Loucy (cell line): ENCODE measurements at regions not wholly inside any gene's neighbourhood (a gene's known extent, or its start where the extent isn't known, plus 50 kb on each side); places are given as distances from the start of the nearest gene placed in this dataset.

Experiments used
- H2AFZ ChIP-seq: fragments of 200-600 bp; sonication (generic); 2 replicates; pipeline ENCODE4 v1.6.0; 2016; ENCODE audit warnings: antibody characterized with exemption, mild to moderate bottlenecking, low read length, moderate library complexity
- H3F3A ChIP-seq: fragments of 200-600 bp; 2 replicates; pipeline ENCODE4 v1.6.0; 2016; ENCODE audit warnings: antibody characterized with exemption, low read depth, mild to moderate bottlenecking
- H3K27me3 ChIP-seq: fragments of 200-600 bp; sonication (generic); 2 replicates; pipeline ENCODE4 v1.6.1; 2014; ENCODE audit warnings: low read length, mild to moderate bottlenecking; ENCODE audit not compliant: insufficient read depth, poor library complexity, severe bottlenecking
- H3K36me3 ChIP-seq: fragments of 200-600 bp; sonication (generic); 2 replicates; pipeline ENCODE4 v1.6.1; 2016; ENCODE audit warnings: low read length; ENCODE audit not compliant: insufficient read depth
- H3K4me1 ChIP-seq: fragments of 200-600 bp; sonication (generic); 2 replicates; pipeline ENCODE4 v1.5.1; 2014; ENCODE audit warnings: low read length, mild to moderate bottlenecking; ENCODE audit not compliant: insufficient read depth, poor library complexity, severe bottlenecking
- H3K4me2 ChIP-seq: fragments of 200-600 bp; sonication (generic); 2 replicates; pipeline ENCODE4 v1.6.0; 2014; ENCODE audit warnings: antibody characterized with exemption, low read length, low read depth, mild to moderate bottlenecking; ENCODE audit not compliant: poor library complexity, severe bottlenecking
- H3K4me3 ChIP-seq: fragments of 200-600 bp; sonication (generic); 2 replicates; pipeline ENCODE4 v1.5.1; 2014; ENCODE audit warnings: low read length, mild to moderate bottlenecking, mixed read lengths; ENCODE audit not compliant: poor library complexity, severe bottlenecking
- H3K79me2 ChIP-seq: fragments of 200-600 bp; sonication (generic); 2 replicates; pipeline ENCODE4 v1.6.1; 2014; ENCODE audit warnings: low read length; ENCODE audit not compliant: insufficient read depth
- H3K9ac ChIP-seq: fragments of 200-600 bp; sonication (generic); 2 replicates; pipeline ENCODE4 v1.6.0; 2014; ENCODE audit warnings: mild to moderate bottlenecking, low read depth, low read length, moderate library complexity; ENCODE audit not compliant: poor library complexity, severe bottlenecking
- H3K9me2 ChIP-seq: fragments of 200-600 bp; sonication (generic); replicated peaks from 2 replicates; pipeline ENCODE4 v1.6.1; 2016; ENCODE audit warnings: low read depth, low read length, mixed read lengths
- H3K9me3 ChIP-seq: fragments of 200-600 bp; sonication (generic); 2 replicates; pipeline ENCODE4 v1.6.1; 2014; ENCODE audit warnings: mild to moderate bottlenecking, antibody characterized with exemption, low read length, low read depth; ENCODE audit not compliant: insufficient read depth
- H4K20me1 ChIP-seq: fragments of 200-600 bp; sonication (generic); 2 replicates; pipeline ENCODE4 v1.6.0; 2014; ENCODE audit warnings: antibody characterized with exemption, low read length, mild to moderate bottlenecking; ENCODE audit not compliant: insufficient read depth, poor library complexity, severe bottlenecking
- EZH2phosphoT487 ChIP-seq: fragments of 200-600 bp; IDR thresholded peaks from 2 replicates; pipeline ENCODE4 v1.6.1; 2018; ENCODE audit warnings: antibody characterized with exemption, mild to moderate bottlenecking, moderate library complexity, borderline replicate concordance
- TF ChIP-seq, protein P1 (sequence below): fragments of 200-600 bp; sonication (generic); conservative IDR thresholded peaks from 2 replicates; pipeline ENCODE4 v1.5.1; 2014; ENCODE audit warnings: mild to moderate bottlenecking, antibody characterized with exemption, low read length

DNA sequence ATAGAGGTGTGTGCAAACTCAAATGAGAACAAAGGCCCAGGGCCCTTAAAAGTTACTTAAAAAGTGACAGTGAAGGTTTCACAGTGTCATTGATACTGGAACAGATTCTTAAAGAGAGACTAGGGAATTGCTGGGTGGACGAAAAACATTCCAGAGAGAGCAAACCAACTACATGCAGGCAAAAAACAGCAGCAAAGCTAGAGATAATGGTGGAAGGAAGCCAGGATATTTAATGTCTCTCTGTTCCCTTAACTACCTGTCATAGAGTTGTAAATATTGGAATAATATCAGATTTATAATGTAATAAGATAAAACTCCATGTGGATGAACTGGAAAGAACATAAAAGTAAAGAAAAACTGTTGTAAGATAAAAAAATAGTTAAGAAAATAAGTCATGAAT lies 508.6 kb downstream of the TAF11L14 start:
- no peak overlapping the region for H3K4me3 ChIP-seq
- no peak for TF ChIP-seq EZH2phosphoT487
- TF ChIP-seq, protein P1, sequence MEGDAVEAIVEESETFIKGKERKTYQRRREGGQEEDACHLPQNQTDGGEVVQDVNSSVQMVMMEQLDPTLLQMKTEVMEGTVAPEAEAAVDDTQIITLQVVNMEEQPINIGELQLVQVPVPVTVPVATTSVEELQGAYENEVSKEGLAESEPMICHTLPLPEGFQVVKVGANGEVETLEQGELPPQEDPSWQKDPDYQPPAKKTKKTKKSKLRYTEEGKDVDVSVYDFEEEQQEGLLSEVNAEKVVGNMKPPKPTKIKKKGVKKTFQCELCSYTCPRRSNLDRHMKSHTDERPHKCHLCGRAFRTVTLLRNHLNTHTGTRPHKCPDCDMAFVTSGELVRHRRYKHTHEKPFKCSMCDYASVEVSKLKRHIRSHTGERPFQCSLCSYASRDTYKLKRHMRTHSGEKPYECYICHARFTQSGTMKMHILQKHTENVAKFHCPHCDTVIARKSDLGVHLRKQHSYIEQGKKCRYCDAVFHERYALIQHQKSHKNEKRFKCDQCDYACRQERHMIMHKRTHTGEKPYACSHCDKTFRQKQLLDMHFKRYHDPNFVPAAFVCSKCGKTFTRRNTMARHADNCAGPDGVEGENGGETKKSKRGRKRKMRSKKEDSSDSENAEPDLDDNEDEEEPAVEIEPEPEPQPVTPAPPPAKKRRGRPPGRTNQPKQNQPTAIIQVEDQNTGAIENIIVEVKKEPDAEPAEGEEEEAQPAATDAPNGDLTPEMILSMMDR, result no peak
- H3K79me2 ChIP-seq, result no peaks in the 10 kb centered on the region
- no peak overlapping the region for H3K9ac ChIP-seq
- H3K9me3 ChIP-seq, result no peaks in the 10 kb centered on the region; the same call in 1 of the 2 replicates
- no peak overlapping the region for H3K4me2 ChIP-seq
- H3K4me1 ChIP-seq, result no peaks in the 10 kb centered on the region
- no peaks in the 10 kb centered on the region for H3K36me3 ChIP-seq
- H2AFZ ChIP-seq, result no peak overlapping the region
- no peaks in the 10 kb centered on the region for H3F3A ChIP-seq
- no peaks in the 10 kb centered on the region for H3K9me2 ChIP-seq
- no peaks in the 10 kb centered on the region for H4K20me1 ChIP-seq
- H3K27me3 ChIP-seq, result no peaks in the 10 kb centered on the region

DNA sequence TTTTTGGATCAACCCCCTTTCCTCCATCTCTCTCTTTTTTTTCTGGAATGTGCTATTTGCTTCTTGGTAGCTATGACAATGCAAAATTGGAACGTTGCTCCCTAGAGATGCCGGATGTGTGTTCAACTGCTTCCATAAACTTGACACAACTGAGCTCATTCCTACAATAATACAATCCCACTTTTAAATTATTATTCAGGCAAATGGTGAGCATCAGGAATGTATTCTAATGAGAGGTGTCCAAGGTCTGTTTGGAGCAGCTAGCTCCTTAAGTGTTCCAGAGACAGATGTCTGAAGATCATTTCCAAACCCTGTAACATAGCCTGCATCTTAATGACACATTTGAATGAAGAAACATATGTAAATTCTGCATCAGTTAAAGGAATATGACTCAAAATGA lies 518.4 kb downstream of the TAF11L14 start:
- H3K4me2 ChIP-seq, result no peak overlapping the region
- H3K4me3 ChIP-seq, result no peak overlapping the region
- no peak overlapping the region for H3K9ac ChIP-seq
- H3K9me2 ChIP-seq, result no peaks in the 10 kb centered on the region
- no peak overlapping the region for H2AFZ ChIP-seq
- no peaks in the 10 kb centered on the region for H3K27me3 ChIP-seq
- no peak for TF ChIP-seq EZH2phosphoT487
- TF ChIP-seq, protein P1, result no peak
- H3K79me2 ChIP-seq, result no peaks in the 10 kb centered on the region
- no peaks in the 10 kb centered on the region for H3K36me3 ChIP-seq
- no peaks in the 10 kb centered on the region for H3K4me1 ChIP-seq
- H3F3A ChIP-seq, result no peaks in the 10 kb centered on the region
- no peaks in the 10 kb centered on the region for H4K20me1 ChIP-seq
- no peaks in the 10 kb centered on the region for H3K9me3 ChIP-seq

DNA sequence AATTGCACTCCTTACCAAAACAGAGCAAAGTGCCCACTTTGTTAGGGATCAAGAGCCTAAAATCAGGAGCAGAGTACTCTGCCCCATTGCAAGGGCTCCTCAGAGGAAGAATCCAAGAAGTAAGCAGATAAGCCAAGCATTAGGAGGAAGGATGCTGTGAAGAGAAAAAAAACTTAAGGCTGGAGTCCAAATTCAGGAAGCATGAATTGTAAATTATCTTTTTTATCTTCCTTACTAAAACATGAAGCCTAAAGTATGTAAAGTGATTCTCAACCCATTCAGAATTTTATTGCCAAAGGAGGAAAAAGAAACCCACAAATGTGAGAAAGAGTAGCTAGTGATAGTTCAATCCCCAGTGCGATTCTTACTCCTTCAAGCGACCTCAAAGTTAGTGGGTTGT lies 523.9 kb downstream of the TAF11L14 start:
- no peak for TF ChIP-seq EZH2phosphoT487
- TF ChIP-seq, protein P1, result no peak
- H3K4me2 ChIP-seq, result no peak overlapping the region
- no peak overlapping the region for H3K9ac ChIP-seq
- no peaks in the 10 kb centered on the region for H3K4me1 ChIP-seq
- H3K9me3 ChIP-seq, result 0 out of 2 replicates have a peak, but pooled peaks cover under 1% of the 10 kb centered on the region
- H2AFZ ChIP-seq, result no peak overlapping the region
- H3F3A ChIP-seq, result no peaks in the 10 kb centered on the region
- no peak overlapping the region for H3K4me3 ChIP-seq
- H3K36me3 ChIP-seq, result no peaks in the 10 kb centered on the region
- no peaks in the 10 kb centered on the region for H3K9me2 ChIP-seq
- H3K27me3 ChIP-seq, result no peaks in the 10 kb centered on the region
- H3K79me2 ChIP-seq, result no peaks in the 10 kb centered on the region
- no peaks in the 10 kb centered on the region for H4K20me1 ChIP-seq
